ENCODE measurements at regions not wholly inside any gene's neighbourhood (a gene's known extent, or its start where the extent isn't known, plus 50 kb on each side); places are given as distances from the start of the nearest gene placed in this dataset.

GRCh38 chr12:24488091-24488596, 460.8 kb downstream of the BCAT1 start:
- Histone ChIP-seq H3K36me3 (ENCODE audit: low read depth) (no peaks in the 10 kb centered on the region), H3K9me3 (ENCODE audit: severe bottlenecking) (no peaks in the 10 kb centered on the region), H3K27me3 (ENCODE audit: insufficient read depth, poor library complexity, severe bottlenecking) (no peaks in the 10 kb centered on the region), H3K4me1 (ENCODE audit: insufficient read depth, poor library complexity, severe bottlenecking) (no peaks in the 10 kb centered on the region), H3K4me3 (ENCODE audit: severe bottlenecking) (no peak overlapping the region), H3K27ac (ENCODE audit: poor library complexity, severe bottlenecking) (no peak overlapping the region)
- TF ChIP-seq CTCF (IDR thresholded peaks at IDR 0.05; ENCODE audit: poor library complexity, severe bottlenecking) = no peak
- ATAC-seq (ENCODE audit: low read depth) (peak; percentile 41; the same call in 1 of the 3 replicates), DNase-seq (ENCODE audit: low spot score) (no peak)

GRCh38 chr12:24487606-24488005, 461.3 kb downstream of the BCAT1 start:
- no peak for DNase-seq (ENCODE audit: low spot score)
- Histone ChIP-seq H3K4me1 (ENCODE audit: insufficient read depth, poor library complexity, severe bottlenecking) (no peaks in the 10 kb centered on the region), H3K36me3 (ENCODE audit: low read depth) (no peaks in the 10 kb centered on the region), H3K27me3 (ENCODE audit: insufficient read depth, poor library complexity, severe bottlenecking) (no peaks in the 10 kb centered on the region), H3K4me3 (ENCODE audit: severe bottlenecking) (no peak overlapping the region), H3K9me3 (ENCODE audit: severe bottlenecking) (no peaks in the 10 kb centered on the region), H3K27ac (ENCODE audit: poor library complexity, severe bottlenecking) (no peak overlapping the region)
- no peak for ATAC-seq (ENCODE audit: low read depth)
- TF ChIP-seq CTCF (IDR thresholded peaks at IDR 0.05; ENCODE audit: poor library complexity, severe bottlenecking) = no peak

- TF ChIP-seq CTCF (IDR thresholded peaks at IDR 0.05; ENCODE audit: poor library complexity, severe bottlenecking) = no peak
- Histone ChIP-seq H3K27me3 (ENCODE audit: insufficient read depth, poor library complexity, severe bottlenecking) (no peaks in the 10 kb centered on the region), H3K36me3 (ENCODE audit: low read depth) (no peaks in the 10 kb centered on the region), H3K4me1 (ENCODE audit: insufficient read depth, poor library complexity, severe bottlenecking) (no peaks in the 10 kb centered on the region), H3K27ac (ENCODE audit: poor library complexity, severe bottlenecking) (no peak overlapping the region), H3K4me3 (ENCODE audit: severe bottlenecking) (no peak overlapping the region), H3K9me3 (ENCODE audit: severe bottlenecking) (no peaks in the 10 kb centered on the region)
- no peak for DNase-seq (ENCODE audit: low spot score)
- no peak for ATAC-seq (ENCODE audit: low read depth)
Measured at GRCh38 chr12:24483732-24484131, 465.2 kb downstream of the BCAT1 start.

- no peaks in the 10 kb centered on the region for H3K4me1 ChIP-seq (ENCODE audit: insufficient read depth, poor library complexity, severe bottlenecking)
- H3K27ac ChIP-seq (ENCODE audit: poor library complexity, severe bottlenecking) = no peak overlapping the region
- TF ChIP-seq CTCF (IDR thresholded peaks at IDR 0.05; ENCODE audit: poor library complexity, severe bottlenecking) = no peak
- DNase-seq (ENCODE audit: low spot score) (no peak), ATAC-seq (ENCODE audit: low read depth) (no peak)
- H3K27me3 ChIP-seq (ENCODE audit: insufficient read depth, poor library complexity, severe bottlenecking) = no peaks in the 10 kb centered on the region
- no peak overlapping the region for H3K4me3 ChIP-seq (ENCODE audit: severe bottlenecking)
- H3K9me3 ChIP-seq (ENCODE audit: severe bottlenecking) = no peaks in the 10 kb centered on the region
- no peaks in the 10 kb centered on the region for H3K36me3 ChIP-seq (ENCODE audit: low read depth)
Measured at GRCh38 chr12:24482882-24483604, 465.9 kb downstream of the BCAT1 start.

GRCh38 chr12:24482044-24482443, 466.9 kb downstream of the BCAT1 start:
- H3K4me3 ChIP-seq (ENCODE audit: severe bottlenecking) = no peak overlapping the region
- no peak for TF ChIP-seq CTCF (IDR thresholded peaks at IDR 0.05; ENCODE audit: poor library complexity, severe bottlenecking)
- no peaks in the 10 kb centered on the region for H3K36me3 ChIP-seq (ENCODE audit: low read depth)
- H3K9me3 ChIP-seq (ENCODE audit: severe bottlenecking) = no peaks in the 10 kb centered on the region
- no peaks in the 10 kb centered on the region for H3K4me1 ChIP-seq (ENCODE audit: insufficient read depth, poor library complexity, severe bottlenecking)
- ATAC-seq (ENCODE audit: low read depth) (no peak), DNase-seq (ENCODE audit: low spot score) (no peak)
- H3K27me3 ChIP-seq (ENCODE audit: insufficient read depth, poor library complexity, severe bottlenecking) = no peaks in the 10 kb centered on the region
- H3K27ac ChIP-seq (ENCODE audit: poor library complexity, severe bottlenecking) = no peak overlapping the region

All from RWPE2 (cell line).